ENCODE measurements at regions not wholly inside any gene's neighbourhood (a gene's known extent, or its start where the extent isn't known, plus 50 kb on each side); places are given as distances from the start of the nearest gene placed in this dataset.
A peak's percentile ranks its signal among the peaks of the same experiment; 100 is the strongest.

GRCh38 chr1:98393719-98394118 is 267.8 kb upstream of the SNX7 start:
- Histone ChIP-seq H3K4me3 (ENCODE audit: low read depth, low read length) (no peak overlapping the region), H3K36me3 (ENCODE audit: control insufficient read depth, insufficient read depth, low read length) (no peaks in the 10 kb centered on the region), H3K27me3 (ENCODE audit: control insufficient read depth, insufficient read depth, low read length) (no peaks in the 10 kb centered on the region)
- no peak for DNase-seq (ENCODE audit: low read depth)
- TF ChIP-seq CTCF (IDR thresholded peaks at IDR 0.05; ENCODE audit: insufficient read depth, low read depth, low read length) = no peak
- ChIA-PET POLR2A (no interaction called here), CTCF (no interaction called here)

- Histone ChIP-seq H3K4me3 (ENCODE audit: low read depth, low read length) (no peak overlapping the region), H3K27me3 (ENCODE audit: control insufficient read depth, insufficient read depth, low read length) (no peaks in the 10 kb centered on the region), H3K36me3 (ENCODE audit: control insufficient read depth, insufficient read depth, low read length) (no peaks in the 10 kb centered on the region)
- ChIA-PET CTCF (no interaction called here), POLR2A (no interaction called here)
- no peak for TF ChIP-seq CTCF (IDR thresholded peaks at IDR 0.05; ENCODE audit: insufficient read depth, low read depth, low read length)
- no peak for DNase-seq (ENCODE audit: low read depth)
Measured at GRCh38 chr1:98391175-98391574, 270.3 kb upstream of the SNX7 start.

- no peaks in the 10 kb centered on the region for H3K36me3 ChIP-seq (ENCODE audit: control insufficient read depth, insufficient read depth, low read length)
- POLR2A ChIA-PET = no interaction called here
- CTCF ChIA-PET = interaction anchor here (1.0 kb wide), 1 partner anchor 17 kb away, joined by 3 read pairs; no protein-coding TSS in a partner anchor
- no peak overlapping the region for H3K4me3 ChIP-seq (ENCODE audit: low read depth, low read length)
- TF ChIP-seq CTCF (IDR thresholded peaks at IDR 0.05; ENCODE audit: insufficient read depth, low read depth, low read length) = no peak
- DNase-seq (ENCODE audit: low read depth) = peak; percentile 53
- H3K27me3 ChIP-seq (ENCODE audit: control insufficient read depth, insufficient read depth, low read length) = no peaks in the 10 kb centered on the region
Measured at GRCh38 chr1:98389809-98390208, 271.7 kb upstream of the SNX7 start.

GRCh38 chr1:98388441-98388840 is 273.1 kb upstream of the SNX7 start:
- POLR2A ChIA-PET = no interaction called here

GRCh38 chr1:98387701-98388100 is 273.8 kb upstream of the SNX7 start:
- CTCF ChIA-PET = interaction anchor here (0.8 kb wide), 1 partner anchor 38 kb away, joined by 3 read pairs; no protein-coding TSS in a partner anchor
- Histone ChIP-seq H3K27me3 (ENCODE audit: control insufficient read depth, insufficient read depth, low read length) (no peaks in the 10 kb centered on the region), H3K4me3 (ENCODE audit: low read depth, low read length) (no peak overlapping the region), H3K36me3 (ENCODE audit: control insufficient read depth, insufficient read depth, low read length) (no peaks in the 10 kb centered on the region)
- POLR2A ChIA-PET = no interaction called here
- TF ChIP-seq CTCF (IDR thresholded peaks at IDR 0.05; ENCODE audit: insufficient read depth, low read depth, low read length) = no peak
- no peak for DNase-seq (ENCODE audit: low read depth)

More at GRCh38 chr1:98388441-98388840, 273.1 kb upstream of the SNX7 start:
- no peaks in the 10 kb centered on the region for H3K27me3 ChIP-seq (ENCODE audit: control insufficient read depth, insufficient read depth, low read length)
- peak; percentile 34 for DNase-seq (ENCODE audit: low read depth)
- no peaks in the 10 kb centered on the region for H3K36me3 ChIP-seq (ENCODE audit: control insufficient read depth, insufficient read depth, low read length)
- CTCF ChIA-PET = interaction anchor here (0.6 to 0.8 kb wide), 3 partner anchors 9 to 449 kb away, joined by 3 to 4 read pairs (median 3); no protein-coding TSS in a partner anchor
- no peak overlapping the region for H3K4me3 ChIP-seq (ENCODE audit: low read depth, low read length)
- TF ChIP-seq CTCF (IDR thresholded peaks at IDR 0.05; ENCODE audit: insufficient read depth, low read depth, low read length) = no peak
